ENCODE measurements at regions not wholly inside any gene's neighbourhood (a gene's known extent, or its start where the extent isn't known, plus 50 kb on each side); places are given as distances from the start of the nearest gene placed in this dataset.
A peak's percentile ranks its signal among the peaks of the same experiment; 100 is the strongest.
"Not testable (repeated sequence)": the region's sequence is repeated elsewhere in the genome, so short reads cannot be mapped to it uniquely, and the experiment has no call there.

GRCh38 chr5:163318707-163319106 lies 118.7 kb upstream of the CCNG1 start:
- ATAC-seq (replicated peaks in 1 of 2) (no peak), DNase-seq (no peak)
- no peaks in the 10 kb centered on the region for H3K27me3 Mint-ChIP-seq (ENCODE audit: low read depth)
- H3K4me1 Mint-ChIP-seq (ENCODE audit: low read depth) = no peaks in the 10 kb centered on the region
- peaks cover 0 to 3% of the 10 kb centered on the region in 2 donors for H3K9me3 Mint-ChIP-seq
- H3K27ac Mint-ChIP-seq = no peak overlapping the region
- no peak overlapping the region for H3K4me3 Mint-ChIP-seq
- no peaks in the 10 kb centered on the region for H3K36me3 Mint-ChIP-seq (ENCODE audit: insufficient read depth in 2 of 2)

GRCh38 chr5:163321511-163321910 lies 115.9 kb upstream of the CCNG1 start:
- H3K36me3 Mint-ChIP-seq (ENCODE audit: insufficient read depth in 2 of 2) = no peaks in the 10 kb centered on the region
- ATAC-seq (replicated peaks in 1 of 2) (no peak), DNase-seq (no peak)
- no peaks in the 10 kb centered on the region for H3K9me3 Mint-ChIP-seq
- H3K27ac Mint-ChIP-seq = no peak overlapping the region
- no peaks in the 10 kb centered on the region for H3K27me3 Mint-ChIP-seq (ENCODE audit: low read depth)
- H3K4me1 Mint-ChIP-seq (ENCODE audit: low read depth) = no peaks in the 10 kb centered on the region
- no peak overlapping the region for H3K4me3 Mint-ChIP-seq

GRCh38 chr5:163330723-163331668 lies 106.4 kb upstream of the CCNG1 start:
- DNase-seq (no peak), ATAC-seq (replicated peaks in 1 of 2) (no peak)
- Mint-ChIP-seq H3K4me1 (ENCODE audit: low read depth) (no peaks in the 10 kb centered on the region), H3K4me3 (no peak overlapping the region), H3K27ac (no peak overlapping the region), H3K9me3 (peaks cover 0 to 4% of the 10 kb centered on the region in 2 donors), H3K36me3 (ENCODE audit: insufficient read depth in 2 of 2) (no peaks in the 10 kb centered on the region), H3K27me3 (ENCODE audit: low read depth) (peaks cover 27% of the 10 kb centered on the region)

- ATAC-seq (replicated peaks in 1 of 2); H3K4me1 Mint-ChIP-seq (ENCODE audit: low read depth); DNase-seq; H3K27ac Mint-ChIP-seq; H3K36me3 Mint-ChIP-seq (ENCODE audit: insufficient read depth in 2 of 2); H3K4me3 Mint-ChIP-seq; H3K9me3 Mint-ChIP-seq: not testable (repeated sequence)
- H3K27me3 Mint-ChIP-seq (ENCODE audit: low read depth) = peaks cover 11% of the 10 kb centered on the region
These were observed 101.3 kb upstream of the CCNG1 start for GRCh38 chr5:163336074-163336473.

GRCh38 chr5:163339148-163339547 lies 98.2 kb upstream of the CCNG1 start:
- no peak overlapping the region for H3K4me3 Mint-ChIP-seq
- ATAC-seq (replicated peaks in 1 of 2) (no peak), DNase-seq (no peak)
- peaks cover 0 to 4% of the 10 kb centered on the region in 2 donors for H3K9me3 Mint-ChIP-seq
- no peaks in the 10 kb centered on the region for H3K36me3 Mint-ChIP-seq (ENCODE audit: insufficient read depth in 2 of 2)
- peaks cover 11% of the 10 kb centered on the region for H3K27me3 Mint-ChIP-seq (ENCODE audit: low read depth)
- no peak overlapping the region for H3K27ac Mint-ChIP-seq
- H3K4me1 Mint-ChIP-seq (ENCODE audit: low read depth) = no peaks in the 10 kb centered on the region

- not testable (repeated sequence) for H3K4me3 Mint-ChIP-seq; H3K36me3 Mint-ChIP-seq (ENCODE audit: insufficient read depth in 2 of 2); H3K27me3 Mint-ChIP-seq (ENCODE audit: low read depth); H3K4me1 Mint-ChIP-seq (ENCODE audit: low read depth); H3K27ac Mint-ChIP-seq; DNase-seq; ATAC-seq (replicated peaks in 1 of 2); H3K9me3 Mint-ChIP-seq
These were observed 97.0 kb upstream of the CCNG1 start for GRCh38 chr5:163340378-163340777.

- Mint-ChIP-seq H3K4me1 (ENCODE audit: low read depth) (no peaks in the 10 kb centered on the region), H3K36me3 (ENCODE audit: insufficient read depth in 2 of 2) (no peaks in the 10 kb centered on the region), H3K9me3 (no peaks in the 10 kb centered on the region), H3K27ac (no peak overlapping the region), H3K27me3 (ENCODE audit: low read depth) (no peaks in the 10 kb centered on the region), H3K4me3 (no peak overlapping the region)
- DNase-seq (no peak), ATAC-seq (replicated peaks in 1 of 2) (no peak)
These were observed 95.1 kb upstream of the CCNG1 start for GRCh38 chr5:163342306-163342705.

GRCh38 chr5:163345216-163345615 lies 92.2 kb upstream of the CCNG1 start:
- H3K9me3 Mint-ChIP-seq = no peaks in the 10 kb centered on the region
- no peaks in the 10 kb centered on the region for H3K36me3 Mint-ChIP-seq (ENCODE audit: insufficient read depth in 2 of 2)
- no peak for DNase-seq
- no peak overlapping the region for H3K4me3 Mint-ChIP-seq
- no peak for ATAC-seq (replicated peaks in 1 of 2)
- no peaks in the 10 kb centered on the region for H3K4me1 Mint-ChIP-seq (ENCODE audit: low read depth)
- H3K27me3 Mint-ChIP-seq (ENCODE audit: low read depth) = no peaks in the 10 kb centered on the region
- no peak overlapping the region for H3K27ac Mint-ChIP-seq

GRCh38 chr5:163347671-163348070 lies 89.7 kb upstream of the CCNG1 start:
- H3K27ac Mint-ChIP-seq = no peak overlapping the region
- no peak overlapping the region for H3K4me3 Mint-ChIP-seq
- H3K36me3 Mint-ChIP-seq (ENCODE audit: insufficient read depth in 2 of 2) = no peaks in the 10 kb centered on the region
- peak; percentile 52 to 61 for DNase-seq
- no peaks in the 10 kb centered on the region for H3K4me1 Mint-ChIP-seq (ENCODE audit: low read depth)
- ATAC-seq (replicated peaks in 1 of 2) = peak in 1 of 2 donors; percentile 44
- peaks cover 10% of the 10 kb centered on the region for H3K27me3 Mint-ChIP-seq (ENCODE audit: low read depth)
- no peaks in the 10 kb centered on the region for H3K9me3 Mint-ChIP-seq

GRCh38 chr5:163350083-163350482 lies 87.3 kb upstream of the CCNG1 start:
- ATAC-seq (replicated peaks in 1 of 2) (no peak), DNase-seq (no peak)
- H3K9me3 Mint-ChIP-seq = no peaks in the 10 kb centered on the region
- no peaks in the 10 kb centered on the region for H3K36me3 Mint-ChIP-seq (ENCODE audit: insufficient read depth in 2 of 2)
- peaks cover 10% of the 10 kb centered on the region for H3K27me3 Mint-ChIP-seq (ENCODE audit: low read depth)
- no peaks in the 10 kb centered on the region for H3K4me1 Mint-ChIP-seq (ENCODE audit: low read depth)
- H3K4me3 Mint-ChIP-seq = no peak overlapping the region
- H3K27ac Mint-ChIP-seq = no peak overlapping the region

GRCh38 chr5:163352531-163352930 lies 84.9 kb upstream of the CCNG1 start:
- no peak overlapping the region for H3K27ac Mint-ChIP-seq
- no peaks in the 10 kb centered on the region for H3K36me3 Mint-ChIP-seq (ENCODE audit: insufficient read depth in 2 of 2)
- H3K4me3 Mint-ChIP-seq = no peak overlapping the region
- DNase-seq = no peak
- H3K4me1 Mint-ChIP-seq (ENCODE audit: low read depth) = no peaks in the 10 kb centered on the region
- peaks cover 10% of the 10 kb centered on the region for H3K27me3 Mint-ChIP-seq (ENCODE audit: low read depth)
- no peaks in the 10 kb centered on the region for H3K9me3 Mint-ChIP-seq
- ATAC-seq (replicated peaks in 1 of 2) = no peak

- not testable (repeated sequence) for H3K4me3 Mint-ChIP-seq; H3K27ac Mint-ChIP-seq; DNase-seq; H3K36me3 Mint-ChIP-seq (ENCODE audit: insufficient read depth in 2 of 2); ATAC-seq (replicated peaks in 1 of 2); H3K9me3 Mint-ChIP-seq; H3K4me1 Mint-ChIP-seq (ENCODE audit: low read depth); H3K27me3 Mint-ChIP-seq (ENCODE audit: low read depth)
These were observed 81.6 kb upstream of the CCNG1 start for GRCh38 chr5:163355811-163356210.

- no peak overlapping the region for H3K27ac Mint-ChIP-seq
- H3K36me3 Mint-ChIP-seq (ENCODE audit: insufficient read depth in 2 of 2) = no peaks in the 10 kb centered on the region
- no peak overlapping the region for H3K4me3 Mint-ChIP-seq
- H3K27me3 Mint-ChIP-seq (ENCODE audit: low read depth) = peaks cover 5% of the 10 kb centered on the region
- no peak for DNase-seq
- H3K9me3 Mint-ChIP-seq = no peaks in the 10 kb centered on the region
- no peaks in the 10 kb centered on the region for H3K4me1 Mint-ChIP-seq (ENCODE audit: low read depth)
- no peak for ATAC-seq (replicated peaks in 1 of 2)
These were observed 79.8 kb upstream of the CCNG1 start for GRCh38 chr5:163357636-163358035.

- no peak overlapping the region for H3K4me3 Mint-ChIP-seq
- H3K27me3 Mint-ChIP-seq (ENCODE audit: low read depth) = peaks cover 9% of the 10 kb centered on the region
- no peaks in the 10 kb centered on the region for H3K9me3 Mint-ChIP-seq
- ATAC-seq (replicated peaks in 1 of 2) (no peak), DNase-seq (no peak)
- no peak overlapping the region for H3K27ac Mint-ChIP-seq
- no peaks in the 10 kb centered on the region for H3K4me1 Mint-ChIP-seq (ENCODE audit: low read depth)
- H3K36me3 Mint-ChIP-seq (ENCODE audit: insufficient read depth in 2 of 2) = peaks cover 0 to 1% of the 10 kb centered on the region in 2 donors
These were observed 76.7 kb upstream of the CCNG1 start for GRCh38 chr5:163360656-163361055.

Measured in activated T-cell treated with anti-CD3 and anti-CD28 coated beads, Interleukin-2, amount 50 U/mL, for 72 hours (primary cell).